BE2C (cell line): ENCODE measurements at regions not wholly inside any gene's neighbourhood (a gene's known extent, or its start where the extent isn't known, plus 50 kb on each side); places are given as distances from the start of the nearest gene placed in this dataset.
"Not testable (repeated sequence)": the region's sequence is repeated elsewhere in the genome, so short reads cannot be mapped to it uniquely, and the experiment has no call there.

Experiments used
- DNase-seq: peaks from one replicate; pipeline ENCODE4 v3.0.0-alpha.2; 2020
- H3K27me3 ChIP-seq: fragments of 250-450 bp; sonication (Bioruptor Pico); 2 replicates; pipeline ENCODE4 v1.5.1; 2020; ENCODE audit warnings: mild to moderate bottlenecking
- H3K36me3 ChIP-seq: fragments of 250-450 bp; sonication (Bioruptor Pico); 2 replicates; pipeline ENCODE4 v1.5.1; 2020; ENCODE audit warnings: mild to moderate bottlenecking
- H3K4me1 ChIP-seq: fragments of 250-450 bp; sonication (Bioruptor Pico); 2 replicates; pipeline ENCODE4 v1.5.1; 2020
- H3K4me3 ChIP-seq: 2 replicates; pipeline ENCODE4 v1.5.1; 2011; ENCODE audit warnings: low read depth, low read length
- H3K9me3 ChIP-seq: fragments of 250-450 bp; sonication (Bioruptor Pico); 2 replicates; pipeline ENCODE4 v1.5.1; 2020
- TF ChIP-seq, protein P1 (sequence below): IDR thresholded peaks from 2 replicates; pipeline ENCODE4 v1.5.1; 2012; ENCODE audit warnings: mild to moderate bottlenecking, low read depth, low read length

DNA sequence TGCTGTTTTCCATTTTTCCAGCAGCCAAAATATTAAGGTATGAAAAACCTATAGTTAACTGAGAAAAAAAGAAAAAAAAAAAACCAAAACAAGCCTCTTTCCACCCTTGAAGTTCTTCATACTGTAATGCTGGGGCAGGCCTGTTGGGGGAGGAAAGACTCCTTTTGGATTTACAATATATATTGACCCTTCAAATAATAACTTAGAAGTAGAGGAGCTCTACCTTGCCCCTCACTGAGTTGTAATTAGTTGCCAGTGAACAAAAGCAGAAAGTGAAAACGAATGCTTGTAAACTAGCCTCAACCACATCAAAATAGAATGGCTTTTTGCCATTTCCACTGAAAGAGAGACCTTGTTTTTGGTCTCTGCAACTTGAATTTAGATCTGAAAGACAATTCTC is 326.6 kb downstream of the NR2F2 start:
- Histone ChIP-seq H3K36me3 (no peaks in the 10 kb centered on the region), H3K9me3 (no peaks in the 10 kb centered on the region), H3K4me1 (no peaks in the 10 kb centered on the region), H3K27me3 (no peaks in the 10 kb centered on the region), H3K4me3 (no peak overlapping the region)
- no peak for DNase-seq
- TF ChIP-seq, protein P1, sequence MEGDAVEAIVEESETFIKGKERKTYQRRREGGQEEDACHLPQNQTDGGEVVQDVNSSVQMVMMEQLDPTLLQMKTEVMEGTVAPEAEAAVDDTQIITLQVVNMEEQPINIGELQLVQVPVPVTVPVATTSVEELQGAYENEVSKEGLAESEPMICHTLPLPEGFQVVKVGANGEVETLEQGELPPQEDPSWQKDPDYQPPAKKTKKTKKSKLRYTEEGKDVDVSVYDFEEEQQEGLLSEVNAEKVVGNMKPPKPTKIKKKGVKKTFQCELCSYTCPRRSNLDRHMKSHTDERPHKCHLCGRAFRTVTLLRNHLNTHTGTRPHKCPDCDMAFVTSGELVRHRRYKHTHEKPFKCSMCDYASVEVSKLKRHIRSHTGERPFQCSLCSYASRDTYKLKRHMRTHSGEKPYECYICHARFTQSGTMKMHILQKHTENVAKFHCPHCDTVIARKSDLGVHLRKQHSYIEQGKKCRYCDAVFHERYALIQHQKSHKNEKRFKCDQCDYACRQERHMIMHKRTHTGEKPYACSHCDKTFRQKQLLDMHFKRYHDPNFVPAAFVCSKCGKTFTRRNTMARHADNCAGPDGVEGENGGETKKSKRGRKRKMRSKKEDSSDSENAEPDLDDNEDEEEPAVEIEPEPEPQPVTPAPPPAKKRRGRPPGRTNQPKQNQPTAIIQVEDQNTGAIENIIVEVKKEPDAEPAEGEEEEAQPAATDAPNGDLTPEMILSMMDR: no peak

DNA sequence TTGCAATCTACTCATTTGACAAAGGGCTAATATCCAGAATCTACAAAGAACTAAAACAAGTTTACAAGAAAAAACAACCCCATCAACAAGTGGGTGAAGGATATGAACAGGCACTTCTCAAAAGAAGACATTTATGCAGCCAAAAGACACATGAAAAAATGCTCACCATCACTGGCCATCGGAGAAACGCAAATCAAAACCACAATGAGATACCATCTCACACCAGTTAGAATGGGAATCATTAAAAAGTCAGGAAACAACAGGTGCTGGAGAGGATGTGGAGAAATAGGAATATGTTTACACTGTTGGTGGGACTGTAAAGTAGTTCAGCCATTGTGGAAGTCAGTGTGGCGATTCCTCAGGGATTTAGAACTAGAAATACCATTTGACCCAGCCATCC is 336.5 kb downstream of the NR2F2 start:
- H3K36me3 ChIP-seq, H3K27me3 ChIP-seq, H3K9me3 ChIP-seq, H3K4me1 ChIP-seq, DNase-seq, H3K4me3 ChIP-seq: not testable (repeated sequence)

DNA sequence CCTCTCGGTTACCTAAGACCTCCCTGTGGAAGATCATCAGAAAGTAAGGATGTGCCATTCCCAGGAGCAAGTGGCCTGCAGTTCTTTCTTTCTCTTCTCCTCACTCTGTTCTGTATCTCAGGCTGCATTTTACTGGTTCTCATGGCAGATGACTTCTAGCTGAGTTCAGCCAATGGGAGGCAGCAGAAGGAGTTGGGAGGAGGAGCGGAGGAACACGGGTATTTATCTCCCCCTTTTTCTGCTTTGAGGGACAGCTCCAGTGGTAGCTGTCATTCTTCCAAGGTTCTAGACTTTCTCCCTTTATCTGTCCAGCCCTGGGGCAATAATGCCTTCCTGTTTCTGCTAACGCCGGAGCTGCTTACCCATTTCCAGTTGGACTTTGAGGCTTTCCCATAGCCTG is 339.9 kb downstream of the NR2F2 start:
- Histone ChIP-seq H3K4me1 (no peaks in the 10 kb centered on the region), H3K36me3 (no peaks in the 10 kb centered on the region), H3K9me3 (no peaks in the 10 kb centered on the region), H3K27me3 (no peaks in the 10 kb centered on the region), H3K4me3 (no peak overlapping the region)
- no peak for DNase-seq
- TF ChIP-seq, protein P1: no peak

DNA sequence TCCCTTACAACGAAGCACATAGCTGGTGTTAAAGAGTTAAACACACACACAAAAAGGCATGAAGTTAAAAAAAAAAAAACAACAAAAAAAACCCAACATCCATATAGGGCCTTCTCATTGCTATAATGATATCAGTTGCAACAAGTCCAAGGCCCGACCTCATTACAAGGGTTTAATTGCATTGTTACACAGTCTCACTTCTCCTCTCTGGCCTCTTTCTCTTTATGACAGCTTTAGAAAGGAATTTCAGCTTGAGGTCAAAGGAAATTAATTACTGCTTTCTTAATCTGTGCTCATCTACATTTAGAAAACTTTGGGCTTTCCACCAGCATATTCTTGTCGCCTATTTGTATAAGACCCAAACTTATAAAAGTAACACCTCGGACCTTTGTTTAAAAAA is 342.1 kb downstream of the NR2F2 start:
- Histone ChIP-seq H3K9me3 (no peaks in the 10 kb centered on the region), H3K36me3 (no peaks in the 10 kb centered on the region), H3K27me3 (no peaks in the 10 kb centered on the region), H3K4me1 (no peaks in the 10 kb centered on the region), H3K4me3 (no peak overlapping the region)
- TF ChIP-seq, protein P1: no peak
- DNase-seq: no peak

DNA sequence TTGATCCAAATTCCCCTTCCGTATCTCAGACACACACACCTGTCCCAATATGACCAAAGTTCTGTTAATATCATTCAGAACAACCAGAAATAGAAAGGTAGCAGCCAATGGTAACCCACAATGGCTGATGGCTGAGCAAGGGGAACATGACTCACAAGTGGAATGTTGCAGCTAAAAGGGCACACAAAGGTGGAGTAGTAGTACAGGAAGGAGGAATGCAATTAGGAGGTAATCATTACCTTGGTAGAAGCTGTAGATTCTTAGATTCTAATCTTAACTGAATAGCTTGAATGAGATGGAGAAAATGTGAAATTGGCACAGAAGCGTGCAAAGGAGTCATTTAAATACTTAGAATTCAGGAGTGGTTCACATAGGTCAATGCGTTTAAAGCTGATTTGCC is 347.9 kb downstream of the NR2F2 start:
- H3K36me3 ChIP-seq: no peaks in the 10 kb centered on the region
- H3K4me3 ChIP-seq: no peak overlapping the region
- H3K9me3 ChIP-seq: no peaks in the 10 kb centered on the region
- H3K4me1 ChIP-seq: no peaks in the 10 kb centered on the region
- H3K27me3 ChIP-seq: no peaks in the 10 kb centered on the region
- TF ChIP-seq, protein P1: no peak
- no peak for DNase-seq

DNA sequence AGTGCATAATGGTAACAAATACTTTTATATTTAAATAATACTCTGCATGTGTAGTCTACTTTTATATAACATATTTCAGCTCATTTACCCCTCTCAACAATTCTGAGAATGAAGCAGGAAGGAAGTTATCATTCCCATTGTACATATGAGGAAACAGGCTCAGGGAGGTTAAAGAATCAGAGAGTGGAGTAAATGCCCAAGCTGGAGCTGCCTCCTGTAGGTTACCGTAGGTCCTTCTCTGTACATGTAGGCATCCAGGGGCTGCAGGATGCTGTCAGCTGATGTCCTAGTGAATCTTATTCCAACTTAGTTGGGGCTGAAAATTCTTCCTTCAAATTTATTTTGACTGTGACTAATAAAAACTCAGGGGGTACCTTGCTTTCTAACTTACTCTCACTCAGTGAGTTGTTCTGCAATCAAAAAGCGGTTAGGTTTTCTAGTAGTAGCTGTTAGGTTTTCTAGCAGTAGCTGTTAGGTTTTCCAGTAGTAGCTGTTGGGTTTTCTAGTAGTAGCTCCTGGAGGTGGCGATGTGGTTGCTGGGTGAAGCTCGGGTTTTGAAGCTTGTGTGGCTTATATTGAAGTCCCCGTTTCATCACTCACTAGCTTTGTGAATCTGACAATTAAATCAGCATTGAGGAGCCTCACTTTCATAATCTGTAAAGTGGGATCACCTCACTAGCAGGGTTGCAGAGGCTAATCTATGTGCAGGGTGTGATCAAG is 357.0 kb downstream of the NR2F2 start:
- no peak for DNase-seq
- no peaks in the 10 kb centered on the region for H3K36me3 ChIP-seq
- TF ChIP-seq, protein P1: no peak

DNA sequence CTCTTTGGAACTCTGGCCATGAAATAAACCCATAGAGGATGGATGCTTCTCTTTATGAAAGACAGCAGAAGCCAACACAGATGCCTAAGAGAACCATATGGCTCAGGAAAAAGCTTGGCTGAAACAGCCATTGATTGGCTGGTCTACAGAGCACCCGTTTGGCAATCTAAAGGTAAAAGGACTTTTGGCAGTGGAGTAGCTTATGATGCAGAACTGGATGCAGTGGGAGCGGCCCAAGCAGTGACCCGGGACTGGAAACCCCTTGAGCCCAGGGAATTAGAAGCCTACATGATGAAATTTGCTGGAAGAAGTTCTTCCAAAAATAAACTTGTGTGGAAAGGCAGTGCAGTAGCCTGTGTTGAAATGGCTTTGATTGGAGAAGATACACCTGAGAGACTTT is 360.2 kb downstream of the NR2F2 start:
- DNase-seq: no peak
- H3K9me3 ChIP-seq: no peaks in the 10 kb centered on the region
- TF ChIP-seq, protein P1: no peak
- no peaks in the 10 kb centered on the region for H3K36me3 ChIP-seq
- no peak overlapping the region for H3K4me3 ChIP-seq
- H3K4me1 ChIP-seq: no peaks in the 10 kb centered on the region
- H3K27me3 ChIP-seq: no peaks in the 10 kb centered on the region

More for the DNA sequence above, 357.0 kb downstream of the NR2F2 start:
- Histone ChIP-seq H3K27me3 (no peaks in the 10 kb centered on the region), H3K9me3 (no peaks in the 10 kb centered on the region), H3K4me3 (no peak overlapping the region), H3K4me1 (no peaks in the 10 kb centered on the region)
